KMS-11 (cell line): ENCODE measurements at regions not wholly inside any gene's neighbourhood (a gene's known extent, or its start where the extent isn't known, plus 50 kb on each side); places are given as distances from the start of the nearest gene placed in this dataset.

Experiments used
- H2AFZ ChIP-seq: fragments of 200-600 bp; sonication (generic); 2 replicates; pipeline ENCODE4 v1.6.1; 2016; ENCODE audit warnings: antibody characterized with exemption, mixed run types, low read depth
- H3K27ac ChIP-seq: fragments of 200-600 bp; sonication (generic); 2 replicates; pipeline ENCODE4 v1.6.1; 2016; ENCODE audit warnings: mild to moderate bottlenecking, mixed run types
- H3K27me3 ChIP-seq: fragments of 200-600 bp; sonication (generic); 2 replicates; pipeline ENCODE4 v1.6.1; 2017; ENCODE audit warnings: mild to moderate bottlenecking, low read depth, mixed run types, moderate library complexity; ENCODE audit not compliant: insufficient read depth
- H3K36me3 ChIP-seq: fragments of 200-600 bp; sonication (generic); 2 replicates; pipeline ENCODE4 v1.6.1; 2017; ENCODE audit warnings: mild to moderate bottlenecking, mixed run types; ENCODE audit not compliant: insufficient read depth
- H3K4me1 ChIP-seq: fragments of 200-600 bp; sonication (generic); 2 replicates; pipeline ENCODE4 v1.6.1; 2016; ENCODE audit warnings: mild to moderate bottlenecking, low read depth, mixed run types; ENCODE audit not compliant: poor library complexity, severe bottlenecking
- H3K4me2 ChIP-seq: fragments of 200-600 bp; sonication (generic); 2 replicates; pipeline ENCODE4 v1.7.0; 2016; ENCODE audit warnings: mild to moderate bottlenecking, mixed run types
- H3K4me3 ChIP-seq: fragments of 200-600 bp; sonication (generic); IDR thresholded peaks from 2 replicates; pipeline ENCODE4 v1.6.1; 2017; ENCODE audit warnings: low read depth, low read length, mixed read lengths; ENCODE audit not compliant: insufficient read depth
- H3K79me2 ChIP-seq: fragments of 200-600 bp; sonication (generic); 2 replicates; pipeline ENCODE4 v1.6.1; 2016; ENCODE audit warnings: low read depth, mixed run types; ENCODE audit not compliant: insufficient read depth
- H3K9ac ChIP-seq: fragments of 200-600 bp; sonication (generic); 2 replicates; pipeline ENCODE4 v1.6.1; 2016; ENCODE audit warnings: mild to moderate bottlenecking, mixed run types
- H4K20me1 ChIP-seq: fragments of 200-600 bp; sonication (generic); 2 replicates; pipeline ENCODE4 v1.6.1; 2016; ENCODE audit warnings: mild to moderate bottlenecking, mixed run types; ENCODE audit not compliant: insufficient read depth
- TF ChIP-seq, protein P1 (sequence below): fragments of 200-600 bp; sonication (generic); conservative IDR thresholded peaks from 2 replicates; pipeline ENCODE4 v1.6.1; 2017; ENCODE audit warnings: low read depth, mild to moderate bottlenecking, antibody characterized with exemption, low read length, moderate library complexity, mixed read lengths

GRCh38 chr14:49951691-49952345 lies 58.9 kb downstream of the ARF6 start:
- Histone ChIP-seq H2AFZ (no peak overlapping the region), H3K79me2 (no peaks in the 10 kb centered on the region), H3K4me1 (no peaks in the 10 kb centered on the region), H3K36me3 (no peaks in the 10 kb centered on the region), H3K4me3 (no peak overlapping the region), H4K20me1 (no peaks in the 10 kb centered on the region), H3K27me3 (no peaks in the 10 kb centered on the region), H3K4me2 (no peak overlapping the region), H3K27ac (no peak overlapping the region), H3K9ac (no peak overlapping the region)
- TF ChIP-seq, protein P1, sequence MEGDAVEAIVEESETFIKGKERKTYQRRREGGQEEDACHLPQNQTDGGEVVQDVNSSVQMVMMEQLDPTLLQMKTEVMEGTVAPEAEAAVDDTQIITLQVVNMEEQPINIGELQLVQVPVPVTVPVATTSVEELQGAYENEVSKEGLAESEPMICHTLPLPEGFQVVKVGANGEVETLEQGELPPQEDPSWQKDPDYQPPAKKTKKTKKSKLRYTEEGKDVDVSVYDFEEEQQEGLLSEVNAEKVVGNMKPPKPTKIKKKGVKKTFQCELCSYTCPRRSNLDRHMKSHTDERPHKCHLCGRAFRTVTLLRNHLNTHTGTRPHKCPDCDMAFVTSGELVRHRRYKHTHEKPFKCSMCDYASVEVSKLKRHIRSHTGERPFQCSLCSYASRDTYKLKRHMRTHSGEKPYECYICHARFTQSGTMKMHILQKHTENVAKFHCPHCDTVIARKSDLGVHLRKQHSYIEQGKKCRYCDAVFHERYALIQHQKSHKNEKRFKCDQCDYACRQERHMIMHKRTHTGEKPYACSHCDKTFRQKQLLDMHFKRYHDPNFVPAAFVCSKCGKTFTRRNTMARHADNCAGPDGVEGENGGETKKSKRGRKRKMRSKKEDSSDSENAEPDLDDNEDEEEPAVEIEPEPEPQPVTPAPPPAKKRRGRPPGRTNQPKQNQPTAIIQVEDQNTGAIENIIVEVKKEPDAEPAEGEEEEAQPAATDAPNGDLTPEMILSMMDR: no peak

- Histone ChIP-seq H3K9ac (no peak overlapping the region), H3K79me2 (no peaks in the 10 kb centered on the region), H3K36me3 (no peaks in the 10 kb centered on the region), H2AFZ (no peak overlapping the region), H3K27me3 (no peaks in the 10 kb centered on the region), H3K27ac (no peak overlapping the region), H3K4me3 (no peak overlapping the region), H3K4me2 (no peak overlapping the region), H3K4me1 (no peaks in the 10 kb centered on the region), H4K20me1 (no peaks in the 10 kb centered on the region)
- TF ChIP-seq, protein P1: no peak
These were observed 60.3 kb downstream of the ARF6 start for GRCh38 chr14:49953196-49953595.

DNA sequence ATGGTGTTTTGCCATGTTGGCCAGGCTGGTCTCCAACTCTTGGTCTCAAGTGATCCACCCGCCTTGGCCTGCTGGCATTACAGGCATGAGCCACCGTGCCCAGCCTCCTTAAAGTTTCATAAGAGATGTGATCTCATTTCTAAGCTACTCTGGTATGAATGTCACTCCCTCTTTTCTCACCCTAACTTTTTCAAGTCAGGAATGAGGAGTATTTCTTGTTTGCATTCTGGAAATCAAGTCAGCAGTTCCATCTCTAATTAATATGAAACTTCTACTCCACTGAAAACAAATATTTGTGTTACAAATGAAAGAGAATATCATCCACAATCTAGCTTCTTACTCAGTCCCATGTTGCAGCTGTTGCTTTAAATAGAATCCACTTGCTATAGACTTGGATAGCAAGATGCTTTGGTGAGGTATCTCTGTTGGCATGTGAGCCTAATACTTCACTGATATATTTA lies 61.3 kb downstream of the ARF6 start:
- TF ChIP-seq, protein P1: no peak
- no peak overlapping the region for H3K9ac ChIP-seq
- no peak overlapping the region for H3K4me3 ChIP-seq
- no peaks in the 10 kb centered on the region for H4K20me1 ChIP-seq
- H3K79me2 ChIP-seq: no peaks in the 10 kb centered on the region
- H3K4me2 ChIP-seq: no peak overlapping the region
- no peak overlapping the region for H2AFZ ChIP-seq
- H3K27ac ChIP-seq: no peak overlapping the region
- no peaks in the 10 kb centered on the region for H3K27me3 ChIP-seq
- no peaks in the 10 kb centered on the region for H3K36me3 ChIP-seq
- no peaks in the 10 kb centered on the region for H3K4me1 ChIP-seq

DNA sequence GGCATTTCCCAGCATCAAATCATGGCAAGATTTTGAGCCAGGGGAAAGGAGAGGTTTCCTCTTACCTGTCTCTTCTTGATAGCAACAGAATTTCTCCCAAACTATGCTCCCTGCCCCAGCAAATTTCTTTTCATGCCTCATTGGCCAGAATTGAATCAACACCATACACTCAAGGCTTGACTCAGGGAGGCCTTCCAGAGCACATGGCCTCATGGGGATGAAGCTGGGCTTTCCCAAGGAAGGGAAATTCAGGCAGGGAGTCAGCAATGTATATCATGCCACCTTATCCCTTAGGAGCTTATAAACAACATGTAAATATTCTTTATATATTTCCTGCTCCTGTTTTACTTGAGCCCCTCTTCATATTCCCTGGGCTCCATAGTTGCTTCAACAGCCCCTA lies 62.1 kb downstream of the ARF6 start:
- no peak overlapping the region for H2AFZ ChIP-seq
- no peak overlapping the region for H3K27ac ChIP-seq
- H3K79me2 ChIP-seq: no peaks in the 10 kb centered on the region
- no peak overlapping the region for H3K4me2 ChIP-seq
- no peaks in the 10 kb centered on the region for H3K36me3 ChIP-seq
- no peak overlapping the region for H3K9ac ChIP-seq
- TF ChIP-seq, protein P1: no peak
- no peaks in the 10 kb centered on the region for H4K20me1 ChIP-seq
- H3K27me3 ChIP-seq: no peaks in the 10 kb centered on the region
- H3K4me1 ChIP-seq: no peaks in the 10 kb centered on the region
- no peak overlapping the region for H3K4me3 ChIP-seq
